GM12878 (cell line): ENCODE measurements at regions not wholly inside any gene's neighbourhood (a gene's known extent, or its start where the extent isn't known, plus 50 kb on each side); places are given as distances from the start of the nearest gene placed in this dataset.

Source experiments
- ATAC-seq: fragments of 200-7000 bp; cut with Tn5 transposase; 3 replicates; pipeline ENCODE4 v1.9.1; 2020; ENCODE audit warnings: mild to moderate bottlenecking, moderate library complexity
- BruUV-seq: library from RNA; stranded (reverse); fragments of 400-500 nt; replicated peaks from 2 replicates; lab custom pipeline; 2021; lab: Mats Ljungman, UMichigan
- CTCF ChIA-PET: fragments of 300-600 bp; sonication (Branson Sonifier 250); formaldehyde crosslinking; extraction: SDS; loops from one replicate; lab custom pipeline; 2021; ENCODE audit warnings: inconsistent platforms; lab: Yijun Ruan, JAX
- POLR2A ChIA-PET: fragments of 350-600 bp; formaldehyde crosslinking; extraction: SDS; loops from one replicate; lab custom pipeline; 2021; ENCODE audit warnings: inconsistent platforms; lab: Charles Lee
- RAD21 ChIA-PET: fragments of 300-600 bp; sonication (Branson Sonifier 250); formaldehyde crosslinking; loops from one replicate; lab custom pipeline; 2023; ENCODE audit warnings: antibody characterized with exemption; ENCODE audit not compliant: unreplicated experiment; lab: Charles Lee
- SMC1A ChIA-PET: fragments of 300-600 bp; sonication (Branson Sonifier 250); formaldehyde crosslinking; loops from one replicate; lab custom pipeline; 2023; ENCODE audit not compliant: unreplicated experiment, uncharacterized antibody; lab: Charles Lee
- DNase-seq: peaks from one replicate; pipeline ENCODE4 v3.0.0-alpha.2; 2011; ENCODE audit warnings: low read depth, low spot score
- FAIRE-seq: peaks from 3 replicates; lab custom pipeline; 2011; peaks lifted over from hg19 to GRCh38; lab: Jason Lieb, UNC
- H2AFZ ChIP-seq: 2 replicates; pipeline ENCODE4 v1.6.0; 2011; ENCODE audit warnings: low read depth, low read length, control low read depth; ENCODE audit not compliant: control insufficient read depth
- H3K27ac ChIP-seq: 2 replicates; pipeline ENCODE4 v1.5.1; 2011; ENCODE audit warnings: control low read depth; ENCODE audit not compliant: control insufficient read depth, insufficient read depth
- H3K27me3 ChIP-seq, 2 experiments: replicated peaks in 1 of 2; 2 replicates each; pipeline versions ENCODE4 v1.6.0 to v1.6.1; 2011; ENCODE audit warnings: low read length in 1 of 2; ENCODE audit not compliant: control insufficient read depth in 2 of 2, insufficient read depth in 2 of 2
- H3K36me3 ChIP-seq, 2 experiments: 2 replicates each; pipeline ENCODE4 v1.5.1; 2011; ENCODE audit warnings: low read length in 1 of 2; ENCODE audit not compliant: control insufficient read depth in 2 of 2, insufficient read depth in 2 of 2
- H3K4me1 ChIP-seq: 2 replicates; pipeline ENCODE4 v1.6.1; 2011; ENCODE audit warnings: mild to moderate bottlenecking, low read length, moderate library complexity, mixed read lengths; ENCODE audit not compliant: control insufficient read depth, insufficient read depth
- H3K4me2 ChIP-seq: 2 replicates; pipeline ENCODE4 v1.6.0; 2011; ENCODE audit warnings: control low read depth; ENCODE audit not compliant: control insufficient read depth, insufficient read depth
- H3K4me3 ChIP-seq: fragments of 200-600 bp; sonication (generic); 2 replicates; pipeline ENCODE4 v1.5.1; 2016
- H3K79me2 ChIP-seq: 2 replicates; pipeline ENCODE4 v1.6.0; 2011; ENCODE audit warnings: low read length; ENCODE audit not compliant: control insufficient read depth, insufficient read depth
- H3K9ac ChIP-seq: 2 replicates; pipeline ENCODE4 v1.8.0; 2011; ENCODE audit warnings: low read length, control low read depth, mixed read lengths; ENCODE audit not compliant: control insufficient read depth, insufficient read depth
- H3K9me3 ChIP-seq: replicated peaks from 3 replicates; pipeline ENCODE4 v1.5.1; 2011; ENCODE audit warnings: mild to moderate bottlenecking, low read length; ENCODE audit not compliant: control insufficient read depth, insufficient read depth
- H4K20me1 ChIP-seq: 2 replicates; pipeline ENCODE4 v1.6.0; 2011; ENCODE audit not compliant: control insufficient read depth, insufficient read depth
- CEBPB ChIP-seq, 2 experiments: fragments of 150-350 bp in 1 of 2; IDR thresholded peaks; 2 replicates each; pipeline ENCODE4 v1.6.1; 2012 to 2014; ENCODE audit warnings: low read depth in 2 of 2, low read length in 2 of 2, borderline replicate concordance in 1 of 2, inconsistent platforms in 1 of 2
- CREM ChIP-seq: IDR thresholded peaks from 2 replicates; pipeline ENCODE4 v1.6.1; 2014; ENCODE audit warnings: antibody characterized with exemption, low read depth
- EP300 ChIP-seq, 2 experiments: fragments of 150-350 bp in 1 of 2; IDR thresholded peaks; 2 replicates each; pipeline ENCODE4 v1.6.1; 2011 to 2012; ENCODE audit warnings: low read depth in 2 of 2, low read length in 2 of 2, borderline replicate concordance in 1 of 2, improper control_type of control experiment in 1 of 2, inconsistent platforms in 1 of 2; ENCODE audit not compliant: control insufficient read depth in 1 of 2
- NR2F1 ChIP-seq: fragments of 450-650 bp; conservative IDR thresholded peaks from 2 replicates; pipeline ENCODE4 v1.6.1; 2017; ENCODE audit warnings: mild to moderate bottlenecking
- SPI1 ChIP-seq: IDR thresholded peaks from 2 replicates; pipeline ENCODE4 v1.6.1; 2011; ENCODE audit warnings: low read depth, mild to moderate bottlenecking, low read length, moderate library complexity, borderline replicate concordance; ENCODE audit not compliant: insufficient read depth
- SREBF2 ChIP-seq: IDR thresholded peaks from 2 replicates; pipeline ENCODE4 v1.6.1; 2012; ENCODE audit warnings: mild to moderate bottlenecking, low read length
- SRF ChIP-seq, 2 experiments: IDR thresholded peaks; 2 replicates each; pipeline ENCODE4 v1.6.1; 2011; ENCODE audit warnings: low read depth in 2 of 2, low read length in 2 of 2, mild to moderate bottlenecking in 1 of 2, moderate library complexity in 1 of 2
- TAF1 ChIP-seq: IDR thresholded peaks from 2 replicates; pipeline ENCODE4 v1.6.1; 2011; ENCODE audit warnings: mild to moderate bottlenecking, low read depth, low read length, borderline replicate concordance
- TCF12 ChIP-seq: IDR thresholded peaks from 2 replicates; pipeline ENCODE4 v1.6.1; 2011; ENCODE audit warnings: low read depth, mild to moderate bottlenecking, low read length
- ZNF24 ChIP-seq: fragments of 450-650 bp; IDR thresholded peaks from 2 replicates; pipeline ENCODE4 v1.6.1; 2017; ENCODE audit warnings: antibody characterized with exemption, mild to moderate bottlenecking
- WGBS: methylation state at CpG from one replicate; pipeline ENCODE4 v1.1.6; 2016; ENCODE audit warnings: low lambda C conversion rate; ENCODE audit not compliant: insufficient replicate concordance, insufficient coverage; ENCODE audit errors: missing lambda C conversion rate; 5-methylcytosine and 5-hydroxymethylcytosine counted together
- in situ Hi-C: fragments of 300-500 bp; cut with MboI; formaldehyde crosslinking; loops from 9 replicates; pipeline ENCODE4 v1.14.3; 2018; ENCODE audit warnings: mixed read lengths
- intact Hi-C: fragments of 100-400 bp; cut with micrococcal nuclease; formaldehyde crosslinking; loops from one replicate; pipeline ENCODE4 v1.14.2; 2022; ENCODE audit not compliant: unreplicated experiment
- TF ChIP-seq, protein P1 (sequence below): fragments of 450-650 bp; formaldehyde crosslinking; IDR thresholded peaks from 2 replicates; pipeline ENCODE4 v1.5.0; 2022; ENCODE audit warnings: mild to moderate bottlenecking, missing genetic modification characterization
- TF ChIP-seq, protein P2 (sequence below): fragments of 450-650 bp; IDR thresholded peaks from 2 replicates; pipeline ENCODE4 v1.6.1; 2017; ENCODE audit warnings: mild to moderate bottlenecking, low read depth, inconsistent platforms; ENCODE audit not compliant: poor library complexity, severe bottlenecking
- TF ChIP-seq, protein P3 (sequence below): IDR thresholded peaks from 2 replicates; pipeline ENCODE4 v1.6.1; 2012; ENCODE audit warnings: mild to moderate bottlenecking, low read depth, low read length

DNA sequence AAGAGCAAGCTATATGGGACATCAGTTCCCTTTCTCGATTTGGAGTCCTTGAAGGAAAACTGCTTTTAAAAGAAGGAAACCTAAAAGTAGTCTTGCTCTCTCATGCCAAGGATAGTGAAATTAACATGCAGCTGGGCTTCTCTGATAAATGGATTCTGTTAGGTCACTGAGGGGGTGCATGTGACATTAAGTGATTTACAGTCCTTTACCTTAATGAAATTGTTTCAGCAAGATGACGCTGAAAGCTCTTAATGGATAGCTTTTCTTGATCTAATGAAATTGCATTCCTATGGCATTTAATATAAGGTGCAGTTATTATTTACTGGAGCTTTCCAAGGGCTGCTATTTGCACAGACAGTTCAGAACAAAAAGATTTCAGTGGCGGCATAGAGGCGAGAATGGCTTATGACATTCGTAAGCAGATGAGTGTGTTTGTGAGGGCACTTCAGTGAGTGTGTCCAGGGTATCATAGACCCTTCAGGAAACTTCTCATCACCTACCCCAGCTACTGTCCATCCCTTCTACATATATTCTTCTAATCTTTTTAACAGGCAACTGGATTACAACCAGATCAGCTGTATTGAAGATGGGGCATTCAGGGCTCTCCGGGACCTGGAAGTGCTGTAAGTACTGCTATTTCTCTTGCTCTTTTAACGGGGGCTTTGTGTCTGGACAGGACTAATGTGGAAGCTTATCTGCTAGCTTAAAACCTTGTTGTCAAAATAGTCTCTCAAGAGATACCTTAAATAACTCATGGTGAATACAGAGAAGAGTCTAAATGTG lies 219.9 kb upstream of the PACRGL start:
- Histone ChIP-seq H3K27ac (no peak overlapping the region), H4K20me1 (no peaks in the 10 kb centered on the region), H3K36me3 (no peaks in the 10 kb centered on the region), H2AFZ (no peak overlapping the region), H3K9ac (no peak overlapping the region), H3K27me3 (no peaks in the 10 kb centered on the region), H3K79me2 (no peaks in the 10 kb centered on the region), H3K4me3 (no peak overlapping the region), H3K4me1 (no peaks in the 10 kb centered on the region), H3K9me3 (no peaks in the 10 kb centered on the region), H3K4me2 (no peak overlapping the region)
- BruUV-seq: no TSS peak
- intact Hi-C loops (no loop called here), in situ Hi-C loops (no loop called here)
- no peak for ATAC-seq
- ChIA-PET SMC1A (interaction anchor here (1.3 kb wide), 1 partner anchor 9 kb away, joined by 3 read pairs; no protein-coding TSS in a partner anchor), POLR2A (interaction anchor here (0.5 kb wide), 1 partner anchor 53 kb away, joined by 4 read pairs; no protein-coding TSS in a partner anchor), RAD21 (no interaction called here), CTCF (no interaction called here)
- no peak for DNase-seq
- no peak for FAIRE-seq
- TF ChIP-seq SRF (IDR thresholded peaks at IDR 0.05; ENCODE audit: low read depth in 2 of 2, low read length in 2 of 2) (no peak), CREM (no peak), SPI1 (no peak), SREBF2 (no peak), EP300 (IDR thresholded peaks at IDR 0.05; ENCODE audit: borderline replicate concordance in 1 of 2, control insufficient read depth in 1 of 2, low read depth in 2 of 2, low read length in 2 of 2) (no peak), NR2F1 (no peak), TCF12 (no peak), CEBPB (IDR thresholded peaks at IDR 0.05; ENCODE audit: borderline replicate concordance in 1 of 2, low read depth in 2 of 2, low read length in 2 of 2) (no peak), TAF1 (no peak), ZNF24 (no peak)
- TF ChIP-seq, protein P1, sequence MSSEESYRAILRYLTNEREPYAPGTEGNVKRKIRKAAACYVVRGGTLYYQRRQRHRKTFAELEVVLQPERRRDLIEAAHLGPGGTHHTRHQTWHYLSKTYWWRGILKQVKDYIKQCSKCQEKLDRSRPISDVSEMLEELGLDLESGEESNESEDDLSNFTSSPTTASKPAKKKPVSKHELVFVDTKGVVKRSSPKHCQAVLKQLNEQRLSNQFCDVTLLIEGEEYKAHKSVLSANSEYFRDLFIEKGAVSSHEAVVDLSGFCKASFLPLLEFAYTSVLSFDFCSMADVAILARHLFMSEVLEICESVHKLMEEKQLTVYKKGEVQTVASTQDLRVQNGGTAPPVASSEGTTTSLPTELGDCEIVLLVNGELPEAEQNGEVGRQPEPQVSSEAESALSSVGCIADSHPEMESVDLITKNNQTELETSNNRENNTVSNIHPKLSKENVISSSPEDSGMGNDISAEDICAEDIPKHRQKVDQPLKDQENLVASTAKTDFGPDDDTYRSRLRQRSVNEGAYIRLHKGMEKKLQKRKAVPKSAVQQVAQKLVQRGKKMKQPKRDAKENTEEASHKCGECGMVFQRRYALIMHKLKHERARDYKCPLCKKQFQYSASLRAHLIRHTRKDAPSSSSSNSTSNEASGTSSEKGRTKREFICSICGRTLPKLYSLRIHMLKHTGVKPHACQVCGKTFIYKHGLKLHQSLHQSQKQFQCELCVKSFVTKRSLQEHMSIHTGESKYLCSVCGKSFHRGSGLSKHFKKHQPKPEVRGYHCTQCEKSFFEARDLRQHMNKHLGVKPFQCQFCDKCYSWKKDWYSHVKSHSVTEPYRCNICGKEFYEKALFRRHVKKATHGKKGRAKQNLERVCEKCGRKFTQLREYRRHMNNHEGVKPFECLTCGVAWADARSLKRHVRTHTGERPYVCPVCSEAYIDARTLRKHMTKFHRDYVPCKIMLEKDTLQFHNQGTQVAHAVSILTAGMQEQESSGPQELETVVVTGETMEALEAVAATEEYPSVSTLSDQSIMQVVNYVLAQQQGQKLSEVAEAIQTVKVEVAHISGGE (CRISPR knock-in tag): no peak
- TF ChIP-seq, protein P2, sequence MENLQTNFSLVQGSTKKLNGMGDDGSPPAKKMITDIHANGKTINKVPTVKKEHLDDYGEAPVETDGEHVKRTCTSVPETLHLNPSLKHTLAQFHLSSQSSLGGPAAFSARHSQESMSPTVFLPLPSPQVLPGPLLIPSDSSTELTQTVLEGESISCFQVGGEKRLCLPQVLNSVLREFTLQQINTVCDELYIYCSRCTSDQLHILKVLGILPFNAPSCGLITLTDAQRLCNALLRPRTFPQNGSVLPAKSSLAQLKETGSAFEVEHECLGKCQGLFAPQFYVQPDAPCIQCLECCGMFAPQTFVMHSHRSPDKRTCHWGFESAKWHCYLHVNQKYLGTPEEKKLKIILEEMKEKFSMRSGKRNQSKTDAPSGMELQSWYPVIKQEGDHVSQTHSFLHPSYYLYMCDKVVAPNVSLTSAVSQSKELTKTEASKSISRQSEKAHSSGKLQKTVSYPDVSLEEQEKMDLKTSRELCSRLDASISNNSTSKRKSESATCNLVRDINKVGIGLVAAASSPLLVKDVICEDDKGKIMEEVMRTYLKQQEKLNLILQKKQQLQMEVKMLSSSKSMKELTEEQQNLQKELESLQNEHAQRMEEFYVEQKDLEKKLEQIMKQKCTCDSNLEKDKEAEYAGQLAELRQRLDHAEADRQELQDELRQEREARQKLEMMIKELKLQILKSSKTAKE: no peak
- TF ChIP-seq, protein P3, sequence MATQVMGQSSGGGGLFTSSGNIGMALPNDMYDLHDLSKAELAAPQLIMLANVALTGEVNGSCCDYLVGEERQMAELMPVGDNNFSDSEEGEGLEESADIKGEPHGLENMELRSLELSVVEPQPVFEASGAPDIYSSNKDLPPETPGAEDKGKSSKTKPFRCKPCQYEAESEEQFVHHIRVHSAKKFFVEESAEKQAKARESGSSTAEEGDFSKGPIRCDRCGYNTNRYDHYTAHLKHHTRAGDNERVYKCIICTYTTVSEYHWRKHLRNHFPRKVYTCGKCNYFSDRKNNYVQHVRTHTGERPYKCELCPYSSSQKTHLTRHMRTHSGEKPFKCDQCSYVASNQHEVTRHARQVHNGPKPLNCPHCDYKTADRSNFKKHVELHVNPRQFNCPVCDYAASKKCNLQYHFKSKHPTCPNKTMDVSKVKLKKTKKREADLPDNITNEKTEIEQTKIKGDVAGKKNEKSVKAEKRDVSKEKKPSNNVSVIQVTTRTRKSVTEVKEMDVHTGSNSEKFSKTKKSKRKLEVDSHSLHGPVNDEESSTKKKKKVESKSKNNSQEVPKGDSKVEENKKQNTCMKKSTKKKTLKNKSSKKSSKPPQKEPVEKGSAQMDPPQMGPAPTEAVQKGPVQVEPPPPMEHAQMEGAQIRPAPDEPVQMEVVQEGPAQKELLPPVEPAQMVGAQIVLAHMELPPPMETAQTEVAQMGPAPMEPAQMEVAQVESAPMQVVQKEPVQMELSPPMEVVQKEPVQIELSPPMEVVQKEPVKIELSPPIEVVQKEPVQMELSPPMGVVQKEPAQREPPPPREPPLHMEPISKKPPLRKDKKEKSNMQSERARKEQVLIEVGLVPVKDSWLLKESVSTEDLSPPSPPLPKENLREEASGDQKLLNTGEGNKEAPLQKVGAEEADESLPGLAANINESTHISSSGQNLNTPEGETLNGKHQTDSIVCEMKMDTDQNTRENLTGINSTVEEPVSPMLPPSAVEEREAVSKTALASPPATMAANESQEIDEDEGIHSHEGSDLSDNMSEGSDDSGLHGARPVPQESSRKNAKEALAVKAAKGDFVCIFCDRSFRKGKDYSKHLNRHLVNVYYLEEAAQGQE: no peak
- WGBS: 48% methylated on average over 7 of the region's 7 CpGs
